Fibroblast of lung (primary cell): ENCODE measurements at regions not wholly inside any gene's neighbourhood (a gene's known extent, or its start where the extent isn't known, plus 50 kb on each side); places are given as distances from the start of the nearest gene placed in this dataset.

ENCODE experiments used
- DNase-seq, 2 donors: peaks; one replicate each; pipeline versions ENCODE4 v3.0.0 to v3.0.0-alpha.2; 2010; ENCODE audit warnings: low read depth in 2 of 2
- H2AFZ ChIP-seq: 2 replicates; pipeline ENCODE4 v1.5.1; 2012; ENCODE audit warnings: low read length, control low read depth, inconsistent platforms
- H3K27ac ChIP-seq: 2 replicates; pipeline ENCODE4 v1.5.1; 2011; ENCODE audit warnings: low read length, control low read depth; ENCODE audit not compliant: insufficient read depth
- H3K27me3 ChIP-seq: 2 replicates; pipeline ENCODE4 v1.5.1; 2011; ENCODE audit warnings: mild to moderate bottlenecking, low read length; ENCODE audit not compliant: control insufficient read depth, insufficient read depth
- H3K36me3 ChIP-seq: 2 replicates; pipeline ENCODE4 v1.5.1; 2011; ENCODE audit warnings: low read length; ENCODE audit not compliant: control insufficient read depth, insufficient read depth
- H3K4me1 ChIP-seq: 2 replicates; pipeline ENCODE4 v1.5.1; 2011; ENCODE audit warnings: low read length; ENCODE audit not compliant: control insufficient read depth, insufficient read depth; ENCODE audit errors: extremely low read depth
- H3K4me2 ChIP-seq: 2 replicates; pipeline ENCODE4 v1.5.1; 2011; ENCODE audit warnings: low read length, control low read depth; ENCODE audit not compliant: insufficient read depth; ENCODE audit errors: extremely low read depth
- H3K4me3 ChIP-seq, 4 experiments: fragments of 200-600 bp in 1 of 4; sonication (generic) in 1 of 4; replicated peaks in 1 of 4; 2 replicates each; pipeline ENCODE4 v1.5.1; 2011 to 2016; ENCODE audit warnings: low read length in 4 of 4, low read depth in 3 of 4, mild to moderate bottlenecking in 3 of 4, control low read depth in 2 of 4, inconsistent platforms in 1 of 4, mixed read lengths in 1 of 4; ENCODE audit not compliant: insufficient read depth in 1 of 4; ENCODE audit errors: control extremely low read depth in 1 of 4
- H3K79me2 ChIP-seq: 2 replicates; pipeline ENCODE4 v1.5.1; 2012; ENCODE audit warnings: mild to moderate bottlenecking, low read length, inconsistent platforms; ENCODE audit not compliant: control insufficient read depth, insufficient read depth
- H3K9ac ChIP-seq: 2 replicates; pipeline ENCODE4 v1.5.1; 2011; ENCODE audit warnings: mild to moderate bottlenecking, low read length, control low read depth; ENCODE audit not compliant: insufficient read depth
- H3K9me3 ChIP-seq: 2 replicates; pipeline ENCODE4 v1.5.1; 2012; ENCODE audit warnings: low read depth, low read length; ENCODE audit not compliant: control insufficient read depth, insufficient read depth
- H4K20me1 ChIP-seq: 2 replicates; pipeline ENCODE4 v1.5.1; 2011; ENCODE audit warnings: low read length; ENCODE audit not compliant: control insufficient read depth, insufficient read depth; ENCODE audit errors: extremely low read depth
- EZH2 ChIP-seq: IDR thresholded peaks from 2 replicates; pipeline ENCODE4 v1.5.1; 2012; ENCODE audit warnings: low read length, control low read depth, mild to moderate bottlenecking; ENCODE audit errors: missing control alignments
- TF ChIP-seq, protein P1 (sequence below), 2 donors: IDR thresholded peaks in 1 of 2; conservative IDR thresholded peaks in 1 of 2; 1 replicate in 1 of 2; 2 replicates in 1 of 2; pipeline ENCODE4 v1.5.1; 2011 to 2012; ENCODE audit warnings: low read length in 2 of 2, control low read depth in 1 of 2, inconsistent platforms in 1 of 2, low read depth in 1 of 2, mild to moderate bottlenecking in 1 of 2

DNA sequence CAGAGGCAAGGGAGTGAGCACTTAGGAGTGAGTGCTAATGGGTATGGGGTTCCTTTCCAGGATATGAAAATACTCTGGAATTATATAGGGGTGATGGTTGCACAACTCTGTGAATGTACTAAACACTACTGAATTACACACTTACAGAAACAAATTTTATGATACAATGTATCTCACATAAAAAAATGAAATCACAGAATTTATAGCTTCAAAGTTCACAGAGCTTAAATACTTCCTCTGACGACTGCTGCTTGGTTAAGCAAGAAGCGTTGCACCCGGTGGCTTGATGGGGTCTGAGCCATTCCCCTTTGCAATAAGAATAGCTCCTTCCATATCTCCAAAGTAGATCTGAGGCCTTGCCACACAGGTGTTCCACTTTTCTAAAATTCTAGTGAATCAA lies 835.1 kb downstream of the TSN start:
- Histone ChIP-seq H3K36me3 (no peaks in the 10 kb centered on the region), H3K79me2 (no peaks in the 10 kb centered on the region), H3K9me3 (no peaks in the 10 kb centered on the region), H3K4me1 (no peaks in the 10 kb centered on the region), H3K9ac (no peak overlapping the region), H3K4me2 (no peak overlapping the region), H4K20me1 (no peaks in the 10 kb centered on the region), H3K27me3 (no peaks in the 10 kb centered on the region), H2AFZ (no peak overlapping the region), H3K27ac (no peak overlapping the region), H3K4me3 (no peak overlapping the region)
- no peak for DNase-seq
- TF ChIP-seq, protein P1, sequence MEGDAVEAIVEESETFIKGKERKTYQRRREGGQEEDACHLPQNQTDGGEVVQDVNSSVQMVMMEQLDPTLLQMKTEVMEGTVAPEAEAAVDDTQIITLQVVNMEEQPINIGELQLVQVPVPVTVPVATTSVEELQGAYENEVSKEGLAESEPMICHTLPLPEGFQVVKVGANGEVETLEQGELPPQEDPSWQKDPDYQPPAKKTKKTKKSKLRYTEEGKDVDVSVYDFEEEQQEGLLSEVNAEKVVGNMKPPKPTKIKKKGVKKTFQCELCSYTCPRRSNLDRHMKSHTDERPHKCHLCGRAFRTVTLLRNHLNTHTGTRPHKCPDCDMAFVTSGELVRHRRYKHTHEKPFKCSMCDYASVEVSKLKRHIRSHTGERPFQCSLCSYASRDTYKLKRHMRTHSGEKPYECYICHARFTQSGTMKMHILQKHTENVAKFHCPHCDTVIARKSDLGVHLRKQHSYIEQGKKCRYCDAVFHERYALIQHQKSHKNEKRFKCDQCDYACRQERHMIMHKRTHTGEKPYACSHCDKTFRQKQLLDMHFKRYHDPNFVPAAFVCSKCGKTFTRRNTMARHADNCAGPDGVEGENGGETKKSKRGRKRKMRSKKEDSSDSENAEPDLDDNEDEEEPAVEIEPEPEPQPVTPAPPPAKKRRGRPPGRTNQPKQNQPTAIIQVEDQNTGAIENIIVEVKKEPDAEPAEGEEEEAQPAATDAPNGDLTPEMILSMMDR (conservative IDR thresholded peaks at IDR 0.05 in 1 of 2, IDR thresholded peaks at IDR 0.05 in 1 of 2; ENCODE audit: low read depth in 1 of 2, low read length in 2 of 2): no peak
- TF ChIP-seq EZH2: no peak

GRCh38 chr2:122595065-122595464 lies 839.6 kb downstream of the TSN start:
- no peaks in the 10 kb centered on the region for H3K4me1 ChIP-seq
- H3K27ac ChIP-seq: no peak overlapping the region
- H3K4me3 ChIP-seq: no peak overlapping the region
- no peak overlapping the region for H2AFZ ChIP-seq
- no peaks in the 10 kb centered on the region for H3K27me3 ChIP-seq
- H3K9ac ChIP-seq: no peak overlapping the region
- no peaks in the 10 kb centered on the region for H3K36me3 ChIP-seq
- DNase-seq: no peak
- no peaks in the 10 kb centered on the region for H3K79me2 ChIP-seq
- no peaks in the 10 kb centered on the region for H3K9me3 ChIP-seq
- H4K20me1 ChIP-seq: no peaks in the 10 kb centered on the region
- no peak overlapping the region for H3K4me2 ChIP-seq
- TF ChIP-seq EZH2: no peak
- TF ChIP-seq, protein P1 (conservative IDR thresholded peaks at IDR 0.05 in 1 of 2, IDR thresholded peaks at IDR 0.05 in 1 of 2; ENCODE audit: low read depth in 1 of 2, low read length in 2 of 2): no peak

- Histone ChIP-seq H3K9me3 (no peaks in the 10 kb centered on the region), H3K27ac (no peak overlapping the region), H3K4me3 (no peak overlapping the region), H3K9ac (no peak overlapping the region), H3K4me2 (no peak overlapping the region), H4K20me1 (no peaks in the 10 kb centered on the region), H3K27me3 (no peaks in the 10 kb centered on the region), H3K36me3 (no peaks in the 10 kb centered on the region), H3K79me2 (no peaks in the 10 kb centered on the region), H2AFZ (no peak overlapping the region), H3K4me1 (no peaks in the 10 kb centered on the region)
- TF ChIP-seq EZH2: no peak
- TF ChIP-seq, protein P1 (conservative IDR thresholded peaks at IDR 0.05 in 1 of 2, IDR thresholded peaks at IDR 0.05 in 1 of 2; ENCODE audit: low read depth in 1 of 2, low read length in 2 of 2): no peak
- no peak for DNase-seq
These were observed 841.1 kb downstream of the TSN start for GRCh38 chr2:122596598-122596997.
